T1000 (cell line): ENCODE measurements at regions not wholly inside any gene's neighbourhood (a gene's known extent, or its start where the extent isn't known, plus 50 kb on each side); places are given as distances from the start of the nearest gene placed in this dataset.
"Not testable (repeated sequence)": the region's sequence is repeated elsewhere in the genome, so short reads cannot be mapped to it uniquely, and the experiment has no call there.

Experiments used
- DNase-seq: peaks from one replicate; lab custom pipeline; 2025; ENCODE audit warnings: mixed read lengths; lab: John Stamatoyannopoulos, UW

- DNase-seq, result no peak
These were observed 343.8 kb upstream of the EPHA4 start for GRCh38 chr2:221915926-221916325.

- DNase-seq, result no peak
These were observed 342.3 kb upstream of the EPHA4 start for GRCh38 chr2:221914334-221914880.

GRCh38 chr2:221911890-221912289 is 339.8 kb upstream of the EPHA4 start:
- no peak for DNase-seq

GRCh38 chr2:221911321-221911720 is 339.2 kb upstream of the EPHA4 start:
- no peak for DNase-seq

- no peak for DNase-seq
These were observed 336.4 kb upstream of the EPHA4 start for GRCh38 chr2:221908518-221908917.

GRCh38 chr2:221897718-221898117 is 325.6 kb upstream of the EPHA4 start:
- no peak for DNase-seq

- DNase-seq, result peak; percentile 2
These were observed 324.5 kb upstream of the EPHA4 start for GRCh38 chr2:221896505-221897151.

- no peak for DNase-seq
These were observed 323.4 kb upstream of the EPHA4 start for GRCh38 chr2:221895366-221896121.

GRCh38 chr2:221893501-221893900 is 321.4 kb upstream of the EPHA4 start:
- no peak for DNase-seq

- not testable (repeated sequence) for DNase-seq
These were observed 319.9 kb upstream of the EPHA4 start for GRCh38 chr2:221892006-221892405.

- no peak for DNase-seq
These were observed 311.9 kb upstream of the EPHA4 start for GRCh38 chr2:221883976-221884375.

GRCh38 chr2:221876016-221876415 is 303.9 kb upstream of the EPHA4 start:
- DNase-seq, result no peak

GRCh38 chr2:221874444-221874843 is 302.3 kb upstream of the EPHA4 start:
- no peak for DNase-seq

GRCh38 chr2:221857719-221858118 is 285.6 kb upstream of the EPHA4 start:
- DNase-seq, result no peak

GRCh38 chr2:221853297-221853696 is 281.2 kb upstream of the EPHA4 start:
- DNase-seq, result no peak

GRCh38 chr2:221851531-221852045 is 279.5 kb upstream of the EPHA4 start:
- no peak for DNase-seq

- DNase-seq, result no peak
These were observed 278.0 kb upstream of the EPHA4 start for GRCh38 chr2:221850076-221850475.

GRCh38 chr2:221848286-221848685 is 276.2 kb upstream of the EPHA4 start:
- DNase-seq, result no peak

GRCh38 chr2:221845021-221845365 is 272.9 kb upstream of the EPHA4 start:
- no peak for DNase-seq

- DNase-seq, result no peak
These were observed 272.3 kb upstream of the EPHA4 start for GRCh38 chr2:221844212-221845020.

- no peak for DNase-seq
These were observed 264.0 kb upstream of the EPHA4 start for GRCh38 chr2:221836095-221836494.

- no peak for DNase-seq
These were observed 261.9 kb upstream of the EPHA4 start for GRCh38 chr2:221833966-221834365.
